ENCODE measurements at regions not wholly inside any gene's neighbourhood (a gene's known extent, or its start where the extent isn't known, plus 50 kb on each side); places are given as distances from the start of the nearest gene placed in this dataset.
"Not testable (repeated sequence)": the region's sequence is repeated elsewhere in the genome, so short reads cannot be mapped to it uniquely, and the experiment has no call there.

DNA sequence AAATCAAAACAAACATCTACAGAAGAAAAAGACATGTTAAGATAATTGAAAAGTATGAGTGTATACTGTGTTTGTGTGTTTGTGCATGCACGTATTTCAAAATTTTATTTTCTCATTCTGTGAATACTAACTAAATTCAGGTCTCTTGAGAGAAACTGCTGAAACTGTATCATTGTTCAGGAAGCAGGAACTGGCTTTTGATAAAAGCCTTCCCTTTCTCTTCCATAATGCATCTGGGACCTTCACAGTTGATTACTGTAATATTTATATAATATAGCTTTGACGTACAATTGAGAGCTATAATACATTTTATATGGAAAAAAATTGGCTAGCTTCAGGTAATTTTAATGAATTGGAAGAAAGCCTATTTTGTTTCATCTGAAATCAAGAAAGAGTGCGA is 993.5 kb downstream of the SLC6A15 start:
- 100% methylated on average over 1 of the region's 3 CpGs for WGBS
- Histone ChIP-seq H3K27me3 (ENCODE audit: insufficient read depth, low read length) (no peaks in the 10 kb centered on the region), H3K4me1 (ENCODE audit: insufficient read depth, low read length) (no peaks in the 10 kb centered on the region), H3K36me3 (ENCODE audit: insufficient read depth, low read length) (no peaks in the 10 kb centered on the region), H3K27ac (ENCODE audit: low read depth, low read length) (no peak overlapping the region), H3K9me3 (ENCODE audit: insufficient read depth, low read depth, low read length) (no peaks in the 10 kb centered on the region), H3K4me3 (ENCODE audit: low read length) (no peak overlapping the region), H3K9ac (ENCODE audit: low read depth, low read length) (no peak overlapping the region)

DNA sequence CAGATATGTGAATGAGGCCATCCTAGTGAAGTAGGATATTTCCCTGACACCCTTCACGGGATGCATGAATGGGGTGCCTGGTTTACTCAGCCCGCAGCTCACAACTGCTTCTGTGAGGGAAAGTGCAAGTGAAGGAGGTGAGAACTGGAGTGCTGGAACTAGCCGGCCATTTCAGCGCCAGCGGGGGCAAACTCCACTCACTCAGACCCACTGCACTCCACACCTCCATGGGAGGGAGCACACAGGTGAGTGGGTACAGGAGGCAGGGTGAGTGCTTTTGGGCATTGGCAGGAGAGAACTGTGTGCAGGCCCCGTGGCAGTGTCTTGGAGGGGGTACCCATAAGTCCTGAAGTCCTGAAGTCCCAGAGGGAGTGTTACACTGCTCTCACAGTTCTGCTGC is 1008.4 kb downstream of the SLC6A15 start:
- no peaks in the 10 kb centered on the region for H3K4me1 ChIP-seq (ENCODE audit: insufficient read depth, low read length)
- 91% methylated on average over 3 of the region's 6 CpGs for WGBS

DNA sequence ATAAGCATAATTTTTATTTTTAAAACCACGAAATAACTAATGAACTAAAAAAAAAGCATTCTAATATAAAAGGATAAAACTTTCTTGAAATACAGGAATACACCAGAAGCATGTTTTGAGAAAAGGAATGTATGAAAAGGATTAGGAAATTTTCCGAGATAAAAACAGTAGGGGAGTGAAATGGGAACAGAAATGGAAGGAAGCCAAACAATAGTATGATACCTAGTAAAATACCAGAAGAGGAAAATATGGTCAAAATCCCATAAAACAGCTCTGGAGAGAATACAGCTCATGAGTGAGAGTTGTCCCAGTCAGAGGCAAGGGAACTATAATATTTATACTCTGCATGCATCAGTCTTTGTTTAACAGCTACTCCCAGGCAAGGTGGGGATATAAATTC is 1016.2 kb downstream of the SLC6A15 start:
- Histone ChIP-seq H3K4me1 (ENCODE audit: insufficient read depth, low read length) (no peaks in the 10 kb centered on the region), H3K4me3 (ENCODE audit: low read length) (no peak overlapping the region), H3K27ac (ENCODE audit: low read depth, low read length) (no peak overlapping the region), H3K27me3 (ENCODE audit: insufficient read depth, low read length) (no peaks in the 10 kb centered on the region), H3K36me3 (ENCODE audit: insufficient read depth, low read length) (no peaks in the 10 kb centered on the region), H3K9ac (ENCODE audit: low read depth, low read length) (no peak overlapping the region), H3K9me3 (ENCODE audit: insufficient read depth, low read depth, low read length) (no peaks in the 10 kb centered on the region)
- 100% methylated on average over 1 of the region's 2 CpGs for WGBS

More for the DNA sequence above, 1008.4 kb downstream of the SLC6A15 start:
- Histone ChIP-seq H3K4me3 (ENCODE audit: low read length) (no peak overlapping the region), H3K27ac (ENCODE audit: low read depth, low read length) (no peak overlapping the region), H3K9ac (ENCODE audit: low read depth, low read length) (no peak overlapping the region), H3K27me3 (ENCODE audit: insufficient read depth, low read length) (no peaks in the 10 kb centered on the region), H3K36me3 (ENCODE audit: insufficient read depth, low read length) (no peaks in the 10 kb centered on the region), H3K9me3 (ENCODE audit: insufficient read depth, low read depth, low read length) (no peaks in the 10 kb centered on the region)

DNA sequence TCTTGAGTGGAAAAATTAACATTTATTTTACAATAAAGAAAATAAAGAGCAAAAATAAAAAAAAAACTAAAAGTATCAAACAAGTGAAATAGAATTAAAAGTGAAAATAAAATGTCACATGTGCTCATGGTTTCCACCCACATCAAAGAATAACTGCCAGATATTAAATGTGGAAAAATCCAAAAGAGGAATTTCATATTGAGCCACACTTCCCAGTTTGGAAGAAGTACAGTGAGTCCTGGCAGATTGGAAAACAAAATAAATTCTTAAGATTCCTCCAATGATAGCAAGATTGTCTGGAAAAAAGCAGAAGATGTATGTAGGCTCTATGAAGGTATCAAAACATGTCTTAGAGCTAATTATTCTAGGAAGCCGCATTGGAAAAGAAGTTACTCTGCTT is 1019.5 kb downstream of the SLC6A15 start:
- 59% methylated on average over 1 of the region's 1 CpG for WGBS
- Histone ChIP-seq H3K9me3 (ENCODE audit: insufficient read depth, low read depth, low read length) (no peaks in the 10 kb centered on the region), H3K9ac (ENCODE audit: low read depth, low read length) (no peak overlapping the region), H3K27me3 (ENCODE audit: insufficient read depth, low read length) (no peaks in the 10 kb centered on the region), H3K36me3 (ENCODE audit: insufficient read depth, low read length) (no peaks in the 10 kb centered on the region), H3K4me3 (ENCODE audit: low read length) (no peak overlapping the region), H3K27ac (ENCODE audit: low read depth, low read length) (no peak overlapping the region), H3K4me1 (ENCODE audit: insufficient read depth, low read length) (no peaks in the 10 kb centered on the region)

DNA sequence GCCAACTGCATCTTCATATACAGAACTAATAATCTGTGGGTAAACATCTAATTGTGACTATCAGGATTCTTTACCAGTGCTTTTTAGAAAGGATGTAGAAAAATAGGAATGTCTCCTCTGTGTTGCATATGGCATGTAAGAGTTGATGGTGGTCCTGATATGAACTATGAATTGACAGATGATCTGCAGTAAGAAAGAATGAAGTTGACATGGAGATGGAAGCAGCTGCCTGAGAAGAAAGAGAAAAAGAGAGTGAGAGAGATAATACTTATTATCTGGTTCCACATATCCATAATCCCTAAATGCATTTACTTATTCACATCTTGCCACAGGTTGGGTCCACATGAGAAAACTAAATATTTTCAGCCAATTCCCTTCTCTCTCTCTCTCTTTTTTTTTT is 1022.9 kb downstream of the SLC6A15 start:
- no peaks in the 10 kb centered on the region for H3K27me3 ChIP-seq (ENCODE audit: insufficient read depth, low read length)
- H3K36me3 ChIP-seq (ENCODE audit: insufficient read depth, low read length), result no peaks in the 10 kb centered on the region
- no peak overlapping the region for H3K4me3 ChIP-seq (ENCODE audit: low read length)
- no peak overlapping the region for H3K9ac ChIP-seq (ENCODE audit: low read depth, low read length)
- H3K4me1 ChIP-seq (ENCODE audit: insufficient read depth, low read length), result no peaks in the 10 kb centered on the region
- no peaks in the 10 kb centered on the region for H3K9me3 ChIP-seq (ENCODE audit: insufficient read depth, low read depth, low read length)
- no peak overlapping the region for H3K27ac ChIP-seq (ENCODE audit: low read depth, low read length)

DNA sequence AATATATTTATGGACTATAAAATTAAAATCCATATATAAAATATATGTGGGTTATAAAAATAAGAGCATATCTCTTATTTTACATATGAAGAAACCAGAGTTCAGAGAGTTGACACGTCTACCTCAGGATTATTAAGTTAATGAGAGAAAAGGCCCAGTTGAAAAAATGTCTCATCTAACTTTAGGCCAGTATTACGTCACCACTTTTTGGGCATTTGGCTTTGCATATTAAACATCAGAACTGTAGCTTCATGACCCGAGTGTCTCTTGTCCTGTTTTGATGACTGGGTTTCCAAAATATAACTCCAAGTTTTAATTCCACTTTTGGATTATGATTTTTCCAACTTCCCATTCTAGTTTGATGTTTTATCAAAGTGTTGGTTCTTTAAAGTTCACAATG is 1026.1 kb downstream of the SLC6A15 start:
- Histone ChIP-seq H3K4me1 (ENCODE audit: insufficient read depth, low read length) (no peaks in the 10 kb centered on the region), H3K9ac (ENCODE audit: low read depth, low read length) (no peak overlapping the region), H3K4me3 (ENCODE audit: low read length) (no peak overlapping the region), H3K27ac (ENCODE audit: low read depth, low read length) (no peak overlapping the region), H3K27me3 (ENCODE audit: insufficient read depth, low read length) (no peaks in the 10 kb centered on the region), H3K9me3 (ENCODE audit: insufficient read depth, low read depth, low read length) (no peaks in the 10 kb centered on the region), H3K36me3 (ENCODE audit: insufficient read depth, low read length) (no peaks in the 10 kb centered on the region)
- WGBS, result 91% methylated on average over 3 of the region's 3 CpGs

DNA sequence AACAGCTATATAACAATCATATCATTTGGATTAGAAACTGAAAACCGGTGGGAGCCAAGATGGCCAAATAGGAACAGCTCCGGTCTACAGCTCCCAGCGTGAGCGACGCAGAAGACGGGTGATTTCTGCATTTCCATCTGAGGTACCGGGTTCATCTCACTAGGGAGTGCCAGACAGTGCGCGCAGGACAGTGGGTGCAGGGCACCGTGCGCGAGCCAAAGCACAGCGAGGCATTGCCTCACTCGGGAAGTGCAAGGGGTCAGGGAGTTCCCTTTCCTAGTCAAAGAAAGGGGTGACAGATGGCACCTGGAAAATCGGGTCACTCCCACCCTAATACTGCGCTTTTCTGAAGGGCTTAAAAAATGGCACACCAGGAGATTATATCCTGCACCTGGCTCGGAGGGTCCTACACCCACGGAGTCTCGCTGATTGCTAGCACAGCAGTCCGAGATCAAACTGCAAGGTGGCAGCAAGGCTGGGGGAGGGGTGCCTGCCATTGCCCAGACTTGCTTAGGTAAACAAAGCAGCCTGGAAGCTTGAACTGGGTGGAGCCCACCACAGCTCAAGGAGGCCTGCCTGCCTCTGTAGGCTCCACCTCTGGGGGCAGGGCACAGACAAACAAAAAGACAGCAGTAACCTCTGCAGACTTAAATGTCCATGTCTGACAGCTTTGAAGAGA is 1041.5 kb downstream of the SLC6A15 start:
- H3K9ac ChIP-seq (ENCODE audit: low read depth, low read length); H3K4me3 ChIP-seq (ENCODE audit: low read length); H3K36me3 ChIP-seq (ENCODE audit: insufficient read depth, low read length); H3K27me3 ChIP-seq (ENCODE audit: insufficient read depth, low read length); H3K4me1 ChIP-seq (ENCODE audit: insufficient read depth, low read length); H3K27ac ChIP-seq (ENCODE audit: low read depth, low read length): not testable (repeated sequence)
- H3K9me3 ChIP-seq (ENCODE audit: insufficient read depth, low read depth, low read length), result peaks cover 15% of the 10 kb centered on the region; the same call in 1 of the 2 replicates
- 95% methylated on average over 20 of the region's 20 CpGs for WGBS

DNA sequence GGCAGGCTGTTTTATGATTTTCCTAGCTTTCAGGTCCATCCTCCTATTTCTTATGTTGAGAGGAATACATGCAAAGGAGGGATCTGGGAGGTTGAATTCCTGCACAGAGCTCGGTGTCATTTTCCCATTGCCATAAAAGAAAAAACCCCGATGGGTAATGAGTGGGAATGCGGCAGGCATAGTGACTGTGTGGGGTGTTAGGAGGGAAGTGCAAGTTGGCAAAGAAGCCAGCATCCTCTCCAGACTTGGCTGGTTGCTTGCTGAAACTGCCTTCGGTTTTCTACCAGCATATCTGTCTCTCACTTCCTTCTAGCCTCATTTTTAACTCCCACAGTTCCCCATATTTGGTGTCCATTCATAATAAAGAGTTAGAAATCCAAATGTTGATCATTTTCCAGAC is 1046.1 kb downstream of the SLC6A15 start:
- Histone ChIP-seq H3K9ac (ENCODE audit: low read depth, low read length) (no peak overlapping the region), H3K9me3 (ENCODE audit: insufficient read depth, low read depth, low read length) (peaks cover 15% of the 10 kb centered on the region; the same call in 1 of the 2 replicates), H3K36me3 (ENCODE audit: insufficient read depth, low read length) (no peaks in the 10 kb centered on the region), H3K27ac (ENCODE audit: low read depth, low read length) (no peak overlapping the region), H3K4me3 (ENCODE audit: low read length) (no peak overlapping the region), H3K4me1 (ENCODE audit: insufficient read depth, low read length) (no peaks in the 10 kb centered on the region), H3K27me3 (ENCODE audit: insufficient read depth, low read length) (no peaks in the 10 kb centered on the region)
- over 99% methylated on average over 4 of the region's 4 CpGs for WGBS

DNA sequence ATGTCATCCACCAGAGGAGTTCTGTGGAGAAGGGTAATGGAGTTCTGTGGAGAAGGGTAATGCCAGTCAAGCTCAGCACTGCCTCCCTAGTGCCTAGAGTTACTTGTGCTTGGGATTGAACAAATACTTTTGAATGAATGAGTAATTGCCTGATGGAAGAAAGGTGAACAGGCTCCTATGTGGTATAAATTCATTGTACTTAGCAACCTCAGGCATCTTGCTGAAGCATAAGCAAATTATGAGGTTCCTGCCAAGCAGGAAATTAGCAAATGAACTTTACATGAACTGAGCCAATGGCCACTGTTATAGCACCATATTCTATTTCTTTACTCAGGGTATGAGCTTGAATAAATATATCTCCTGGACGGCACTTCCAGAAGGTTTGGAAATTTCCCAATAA is 1047.2 kb downstream of the SLC6A15 start:
- no peaks in the 10 kb centered on the region for H3K36me3 ChIP-seq (ENCODE audit: insufficient read depth, low read length)
- no peaks in the 10 kb centered on the region for H3K27me3 ChIP-seq (ENCODE audit: insufficient read depth, low read length)
- peaks cover 11% of the 10 kb centered on the region; the same call in 1 of the 2 replicates for H3K9me3 ChIP-seq (ENCODE audit: insufficient read depth, low read depth, low read length)
- no peaks in the 10 kb centered on the region for H3K4me1 ChIP-seq (ENCODE audit: insufficient read depth, low read length)
- no peak overlapping the region for H3K27ac ChIP-seq (ENCODE audit: low read depth, low read length)
- no peak overlapping the region for H3K9ac ChIP-seq (ENCODE audit: low read depth, low read length)
- no peak overlapping the region for H3K4me3 ChIP-seq (ENCODE audit: low read length)
- WGBS, result 91% methylated on average over 1 of the region's 1 CpG

DNA sequence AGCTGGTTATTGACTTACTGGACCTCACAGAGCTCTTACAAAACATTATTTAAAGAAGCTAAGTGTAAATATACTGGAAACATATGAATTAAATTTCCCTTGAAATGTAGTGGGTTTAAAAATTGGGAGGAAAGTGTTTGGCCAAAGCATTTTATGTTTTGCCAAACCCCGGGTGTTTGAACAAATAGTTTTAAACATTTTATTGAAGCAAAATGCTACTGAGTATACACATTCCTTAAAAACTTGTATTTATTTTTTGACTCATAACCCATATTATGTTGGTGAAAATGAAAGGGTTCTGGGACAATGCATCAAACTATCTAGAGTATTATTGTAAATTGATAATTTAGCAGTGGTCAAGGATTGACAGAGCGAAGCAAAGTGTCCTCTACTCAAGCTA is 1048.5 kb downstream of the SLC6A15 start:
- WGBS, result no CpG with 5 or more reads among the region's 2 CpGs
- H3K36me3 ChIP-seq (ENCODE audit: insufficient read depth, low read length), result no peaks in the 10 kb centered on the region
- no peaks in the 10 kb centered on the region for H3K9me3 ChIP-seq (ENCODE audit: insufficient read depth, low read depth, low read length)
- no peak overlapping the region for H3K27ac ChIP-seq (ENCODE audit: low read depth, low read length)
- H3K27me3 ChIP-seq (ENCODE audit: insufficient read depth, low read length), result no peaks in the 10 kb centered on the region
- H3K9ac ChIP-seq (ENCODE audit: low read depth, low read length), result no peak overlapping the region
- H3K4me3 ChIP-seq (ENCODE audit: low read length), result no peak overlapping the region
- H3K4me1 ChIP-seq (ENCODE audit: insufficient read depth, low read length), result no peaks in the 10 kb centered on the region

DNA sequence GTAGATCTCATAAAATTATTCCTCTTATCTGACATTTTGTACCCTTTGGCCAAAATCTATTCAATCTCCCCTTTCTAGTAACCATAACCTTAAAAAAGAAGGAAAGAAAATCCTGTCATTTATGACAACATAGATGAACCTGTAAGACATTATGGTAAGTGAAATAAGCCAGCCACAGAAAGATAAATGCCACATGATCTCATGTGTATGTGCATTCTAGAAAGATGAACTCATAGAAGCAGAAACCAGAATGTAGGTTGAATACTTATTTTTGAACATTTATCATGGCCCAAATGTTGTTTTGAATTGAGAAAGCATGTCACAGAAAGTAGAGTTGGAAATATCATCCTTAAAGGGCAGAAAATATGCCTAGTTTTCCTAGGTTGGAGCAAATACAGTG is 1053.6 kb downstream of the SLC6A15 start:
- H3K4me3 ChIP-seq (ENCODE audit: low read length), result no peak overlapping the region
- no peaks in the 10 kb centered on the region for H3K27me3 ChIP-seq (ENCODE audit: insufficient read depth, low read length)
- H3K36me3 ChIP-seq (ENCODE audit: insufficient read depth, low read length), result no peaks in the 10 kb centered on the region
- no peak overlapping the region for H3K9ac ChIP-seq (ENCODE audit: low read depth, low read length)
- no peak overlapping the region for H3K27ac ChIP-seq (ENCODE audit: low read depth, low read length)
- no peaks in the 10 kb centered on the region for H3K4me1 ChIP-seq (ENCODE audit: insufficient read depth, low read length)
- H3K9me3 ChIP-seq (ENCODE audit: insufficient read depth, low read depth, low read length), result peaks cover 15% of the 10 kb centered on the region

DNA sequence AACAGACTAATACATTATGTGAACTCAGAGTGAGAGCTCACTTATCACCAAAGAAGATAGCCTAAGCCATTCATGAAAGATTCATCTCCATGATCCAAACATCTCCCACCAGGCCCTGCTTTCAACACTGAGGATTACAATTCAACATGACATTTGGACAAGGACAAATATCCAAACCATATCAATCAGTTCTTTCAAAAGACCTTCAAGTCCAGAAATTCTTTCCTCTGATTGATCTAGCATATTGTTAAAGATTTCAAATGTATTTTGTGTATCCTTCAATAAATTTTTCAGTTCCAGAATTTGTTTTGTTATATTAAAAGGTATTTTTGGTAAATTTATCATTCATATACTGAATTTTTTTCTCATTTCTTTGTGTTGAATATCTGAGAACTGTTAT is 1055.8 kb downstream of the SLC6A15 start:
- Histone ChIP-seq H3K9ac (ENCODE audit: low read depth, low read length) (no peak overlapping the region), H3K4me3 (ENCODE audit: low read length) (no peak overlapping the region), H3K27ac (ENCODE audit: low read depth, low read length) (no peak overlapping the region), H3K36me3 (ENCODE audit: insufficient read depth, low read length) (no peaks in the 10 kb centered on the region), H3K9me3 (ENCODE audit: insufficient read depth, low read depth, low read length) (peaks cover 15% of the 10 kb centered on the region), H3K27me3 (ENCODE audit: insufficient read depth, low read length) (no peaks in the 10 kb centered on the region), H3K4me1 (ENCODE audit: insufficient read depth, low read length) (no peaks in the 10 kb centered on the region)

All from HUES64 (cell line).